GM21390 (cell line): ENCODE measurements at regions not wholly inside any gene's neighbourhood (a gene's known extent, or its start where the extent isn't known, plus 50 kb on each side); places are given as distances from the start of the nearest gene placed in this dataset.

Experiments
- ATAC-seq: cut with Tn5 transposase; IDR thresholded peaks from one replicate; pipeline ENCODE4 v1.9.1; 2021; ENCODE audit not compliant: unreplicated experiment

- ATAC-seq = no peak
Measured at GRCh38 chr22:27662359-27663301, 138.9 kb downstream of the MN1 start.

GRCh38 chr22:27663812-27664211 lies 137.7 kb downstream of the MN1 start:
- no peak for ATAC-seq

GRCh38 chr22:27666272-27666997 lies 135.1 kb downstream of the MN1 start:
- no peak for ATAC-seq

- ATAC-seq = no peak
Measured at GRCh38 chr22:27667121-27667843, 134.3 kb downstream of the MN1 start.

GRCh38 chr22:27668828-27669797 lies 132.4 kb downstream of the MN1 start:
- ATAC-seq = no peak

GRCh38 chr22:27669798-27670599 lies 131.6 kb downstream of the MN1 start:
- no peak for ATAC-seq

GRCh38 chr22:27670701-27671412 lies 130.7 kb downstream of the MN1 start:
- ATAC-seq = no peak

- ATAC-seq = no peak
Measured at GRCh38 chr22:27671413-27671935, 130.1 kb downstream of the MN1 start.

- ATAC-seq = no peak
Measured at GRCh38 chr22:27672721-27673418, 128.7 kb downstream of the MN1 start.

- ATAC-seq = no peak
Measured at GRCh38 chr22:27673839-27674238, 127.7 kb downstream of the MN1 start.

- no peak for ATAC-seq
Measured at GRCh38 chr22:27674261-27674923, 127.2 kb downstream of the MN1 start.

GRCh38 chr22:27676545-27677213 lies 124.9 kb downstream of the MN1 start:
- no peak for ATAC-seq

GRCh38 chr22:27677905-27678458 lies 123.6 kb downstream of the MN1 start:
- ATAC-seq = no peak

GRCh38 chr22:27679176-27679575 lies 122.4 kb downstream of the MN1 start:
- no peak for ATAC-seq

GRCh38 chr22:27679693-27680488 lies 121.7 kb downstream of the MN1 start:
- no peak for ATAC-seq

GRCh38 chr22:27680636-27681035 lies 120.9 kb downstream of the MN1 start:
- no peak for ATAC-seq
